K562 (cell line): ENCODE measurements at regions not wholly inside any gene's neighbourhood (a gene's known extent, or its start where the extent isn't known, plus 50 kb on each side); places are given as distances from the start of the nearest gene placed in this dataset.

Source experiments
- ATAC-seq: fragments of 200-7000 bp; cut with Tn5 transposase; 3 replicates; pipeline ENCODE4 v1.9.1; 2020; ENCODE audit warnings: moderate library complexity
- BruUV-seq: library from RNA; stranded (reverse); fragments of 400-500 nt; replicated peaks from 2 replicates; lab custom pipeline; 2021; lab: Mats Ljungman, UMichigan
- CTCF ChIA-PET: fragments of 300-600 bp; formaldehyde crosslinking; extraction: SDS; loops from one replicate; lab custom pipeline; 2021; ENCODE audit warnings: low intra/inter-chr PET ratio; lab: Yijun Ruan, JAX
- POLR2A ChIA-PET: fragments of 300-600, 350-650 bp; sonication (Branson Sonifier 250); formaldehyde crosslinking; extraction: SDS; loops from one replicate; lab custom pipeline; 2021; ENCODE audit warnings: antibody characterized with exemption, inconsistent platforms; lab: Yijun Ruan, JAX
- DNase-seq, 4 experiments: peaks; one replicate each; pipeline versions ENCODE4 v3.0.0 to v3.0.0-alpha.2; 2011 to 2018; ENCODE audit warnings: low spot score in 3 of 4, mixed read lengths in 3 of 4; ENCODE audit errors: extremely low read depth in 1 of 4
- FAIRE-seq: peaks from 2 replicates; lab custom pipeline; 2011; peaks lifted over from hg19 to GRCh38; lab: Jason Lieb, UNC
- H2AFZ ChIP-seq: 2 replicates; pipeline ENCODE4 v1.6.0; 2011; ENCODE audit warnings: low read depth, low read length, control low read depth, inconsistent platforms
- H3K27ac ChIP-seq: fragments of 200-600 bp; 3 replicates; pipeline ENCODE4 v1.8.0; 2011; ENCODE audit warnings: low read depth, mild to moderate bottlenecking, control low read depth, inconsistent platforms, low read length, moderate library complexity, mixed read lengths; ENCODE audit errors: extremely low read depth
- H3K27me3 ChIP-seq, 2 experiments: fragments of 300-600 bp in 1 of 2; 2 replicates in 1 of 2; 3 replicates in 1 of 2; pipeline versions ENCODE4 v1.6.0 to v1.8.0; 2011; ENCODE audit warnings: inconsistent platforms in 2 of 2, low read length in 2 of 2, mild to moderate bottlenecking in 1 of 2, mixed read lengths in 1 of 2, moderate library complexity in 1 of 2; ENCODE audit not compliant: control insufficient read depth in 2 of 2, insufficient read depth in 2 of 2
- H3K36me3 ChIP-seq: fragments of 300-600 bp; 3 replicates; pipeline ENCODE4 v1.8.0; 2011; ENCODE audit warnings: mild to moderate bottlenecking, low read length, inconsistent platforms; ENCODE audit not compliant: control insufficient read depth, insufficient read depth
- H3K4me1 ChIP-seq, 2 experiments: fragments of 200-600 bp in 1 of 2; replicated peaks in 1 of 2; 2 replicates in 1 of 2; 3 replicates in 1 of 2; pipeline versions ENCODE4 v1.5.1 to v1.8.0; 2011; ENCODE audit warnings: inconsistent platforms in 2 of 2, low read length in 2 of 2, mild to moderate bottlenecking in 1 of 2, mixed read lengths in 1 of 2, moderate library complexity in 1 of 2; ENCODE audit not compliant: control insufficient read depth in 2 of 2, insufficient read depth in 2 of 2
- H3K4me2 ChIP-seq: 2 replicates; pipeline ENCODE4 v1.6.1; 2011; ENCODE audit warnings: low read length, control low read depth, inconsistent platforms, mixed read lengths; ENCODE audit not compliant: insufficient read depth
- H3K4me3 ChIP-seq: fragments of 200-600 bp; sonication (generic), shearing (Covaris generic); 2 replicates; pipeline ENCODE4 v1.5.1; 2016; ENCODE audit warnings: control low read depth, inconsistent platforms
- H3K79me2 ChIP-seq: fragments of 200-600 bp; 3 replicates; pipeline ENCODE4 v1.8.0; 2011; ENCODE audit warnings: low read length, inconsistent platforms; ENCODE audit not compliant: control insufficient read depth, insufficient read depth
- H3K9ac ChIP-seq, 2 experiments: 2 replicates each; pipeline versions ENCODE4 v1.6.0 to v1.6.1; 2011; ENCODE audit warnings: low read depth in 2 of 2, low read length in 2 of 2, control low read depth in 1 of 2, inconsistent platforms in 1 of 2, mild to moderate bottlenecking in 1 of 2, mixed read lengths in 1 of 2; ENCODE audit not compliant: insufficient read depth in 1 of 2
- H3K9me1 ChIP-seq: one replicate; pipeline ENCODE4 v1.6.0; 2011; ENCODE audit warnings: inconsistent platforms, mild to moderate bottlenecking, low read length, moderate library complexity; ENCODE audit not compliant: control insufficient read depth, insufficient read depth
- H3K9me3 ChIP-seq: replicated peaks from 2 replicates; pipeline ENCODE4 v1.5.1; 2011; ENCODE audit warnings: low read depth, low read length, inconsistent platforms; ENCODE audit not compliant: control insufficient read depth, insufficient read depth
- H4K20me1 ChIP-seq: replicated peaks from 2 replicates; pipeline ENCODE4 v1.6.1; 2011; ENCODE audit warnings: low read length, inconsistent platforms, mixed read lengths; ENCODE audit not compliant: control insufficient read depth, insufficient read depth
- CHD1 ChIP-seq: fragments of 200-600 bp; sonication (generic); IDR thresholded peaks from one replicate; pipeline ENCODE4 v1.6.1; 2012; ENCODE audit warnings: mild to moderate bottlenecking, moderate library complexity, low read length, inconsistent platforms
- IRF2 ChIP-seq: sonication (generic); formaldehyde crosslinking; IDR thresholded peaks from 2 replicates; pipeline ENCODE4 v1.8.1; 2022; ENCODE audit warnings: mild to moderate bottlenecking, missing genetic modification reagents
- KDM5B ChIP-seq: fragments of 200-600 bp; sonication (generic); IDR thresholded peaks from 2 replicates; pipeline ENCODE4 v1.6.1; 2012; ENCODE audit warnings: low read depth, mild to moderate bottlenecking, moderate library complexity, low read length, control low read depth, inconsistent platforms; ENCODE audit not compliant: insufficient replicate concordance
- KHSRP ChIP-seq: fragments of 450-650 bp; IDR thresholded peaks from 2 replicates; pipeline ENCODE4 v1.6.1; 2017
- KLF16 ChIP-seq: IDR thresholded peaks from 2 replicates; pipeline ENCODE4 v1.6.1; 2016; ENCODE audit warnings: antibody characterized with exemption
- MTA1 ChIP-seq: fragments of 450-650 bp; IDR thresholded peaks from 2 replicates; pipeline ENCODE4 v1.6.1; 2017; ENCODE audit warnings: borderline replicate concordance
- NR2C1 ChIP-seq, 2 experiments: fragments of 450-650 bp; IDR thresholded peaks; 2 replicates each; pipeline ENCODE4 v1.6.1; 2017; ENCODE audit warnings: mild to moderate bottlenecking in 2 of 2, antibody characterized with exemption in 1 of 2, inconsistent platforms in 1 of 2, missing compliant biosample characterization in 1 of 2, missing genetic modification characterization in 1 of 2
- PATZ1 ChIP-seq: fragments of 250-450 bp; sonication (Bioruptor Pico); IDR thresholded peaks from 2 replicates; pipeline ENCODE4 v1.5.0; 2020; ENCODE audit warnings: mild to moderate bottlenecking, borderline replicate concordance
- RFX5 ChIP-seq: IDR thresholded peaks from 2 replicates; pipeline ENCODE4 v1.6.1; 2011; ENCODE audit warnings: low read depth, mild to moderate bottlenecking, improper control_type of control experiment, low read length
- SP2 ChIP-seq: IDR thresholded peaks from 2 replicates; pipeline ENCODE4 v1.6.1; 2011; ENCODE audit warnings: mild to moderate bottlenecking, low read depth, low read length, moderate library complexity; ENCODE audit not compliant: poor library complexity, severe bottlenecking; ENCODE audit errors: extremely low read depth
- ZNF668 ChIP-seq: fragments of 250-450 bp; sonication (Bioruptor Pico); IDR thresholded peaks from 2 replicates; pipeline ENCODE4 v1.8.0; 2022; ENCODE audit warnings: mild to moderate bottlenecking, inconsistent platforms
- ZNF785 ChIP-seq: fragments of 250-450 bp; sonication (Bioruptor Pico); IDR thresholded peaks from 2 replicates; pipeline ENCODE4 v1.4.0; 2020; ENCODE audit warnings: mild to moderate bottlenecking
- in situ Hi-C: fragments of 300-500 bp; cut with MboI; formaldehyde crosslinking; loops from 4 replicates; pipeline ENCODE4 v1.15.0; 2018; ENCODE audit warnings: inconsistent platforms, mixed read lengths
- intact Hi-C: fragments of 100-400 bp; cut with micrococcal nuclease; formaldehyde crosslinking; loops from 2 replicates; pipeline ENCODE4 v1.14.2; 2022
- TF ChIP-seq, protein P1 (sequence below): sonication (generic); formaldehyde crosslinking; IDR thresholded peaks from 2 replicates; pipeline ENCODE4 v1.8.1; 2022; ENCODE audit warnings: missing genetic modification reagents

DNA sequence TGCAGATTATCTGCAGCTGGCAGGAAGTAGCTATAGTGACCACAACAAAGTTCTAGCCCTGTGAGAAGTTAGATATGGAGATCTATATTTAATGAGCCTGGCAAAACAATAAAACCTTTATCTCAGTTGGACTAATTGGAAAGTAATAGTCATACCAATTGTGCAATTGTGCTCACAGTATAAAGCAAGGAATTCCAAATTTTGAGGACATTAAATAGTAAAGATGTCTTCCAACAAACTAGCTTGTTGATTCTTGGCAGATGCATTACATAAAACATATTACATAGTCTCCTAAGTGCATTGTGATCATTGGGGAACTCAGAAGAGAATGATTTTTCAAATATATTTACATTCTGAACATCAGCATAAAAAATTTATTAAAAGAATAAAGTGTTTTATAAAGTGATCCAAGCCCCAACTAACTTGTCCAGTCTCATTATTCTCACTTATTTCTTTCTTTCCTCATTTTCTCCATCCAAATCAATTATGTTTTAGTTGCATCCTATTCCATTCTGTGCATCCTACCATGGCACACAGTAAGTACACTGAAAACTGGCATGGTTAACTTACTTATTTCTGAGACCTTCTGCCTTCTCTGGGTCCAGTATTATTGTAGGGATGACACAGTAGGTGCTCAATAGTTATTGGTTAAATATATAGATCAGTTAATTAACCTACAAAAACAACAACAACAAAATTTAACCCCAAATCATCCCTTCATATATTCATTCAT is 977.2 kb upstream of the NUDT12 start:
- no peak for FAIRE-seq
- Histone ChIP-seq H3K27me3 (no peaks in the 10 kb centered on the region), H3K4me1 (no peaks in the 10 kb centered on the region), H3K4me3 (no peak overlapping the region), H3K27ac (no peak overlapping the region), H3K79me2 (no peaks in the 10 kb centered on the region), H3K9ac (no peak overlapping the region), H3K36me3 (no peaks in the 10 kb centered on the region), H3K9me3 (no peaks in the 10 kb centered on the region; the same call in 1 of the 2 replicates), H3K9me1 (no peaks in the 10 kb centered on the region), H4K20me1 (no peaks in the 10 kb centered on the region), H3K4me2 (no peak overlapping the region), H2AFZ (no peak overlapping the region)
- no TSS peak for BruUV-seq
- ChIA-PET CTCF (no interaction called here), POLR2A (no interaction called here)
- intact Hi-C loops (no loop called here), in situ Hi-C loops (no loop called here)
- no peak for DNase-seq
- ATAC-seq: no peak
- TF ChIP-seq SP2 (no peak), MTA1 (no peak), KHSRP (no peak), KLF16 (no peak), IRF2 (CRISPR knock-in tag) (no peak), ZNF668 (no peak), KDM5B (no peak), NR2C1 (IDR thresholded peaks at IDR 0.05) (no peak), NR2C1 (tag; IDR thresholded peaks at IDR 0.05) (no peak), CHD1 (no peak), PATZ1 (CRISPR knock-in tag) (no peak), RFX5 (no peak), ZNF785 (no peak)
- TF ChIP-seq, protein P1, sequence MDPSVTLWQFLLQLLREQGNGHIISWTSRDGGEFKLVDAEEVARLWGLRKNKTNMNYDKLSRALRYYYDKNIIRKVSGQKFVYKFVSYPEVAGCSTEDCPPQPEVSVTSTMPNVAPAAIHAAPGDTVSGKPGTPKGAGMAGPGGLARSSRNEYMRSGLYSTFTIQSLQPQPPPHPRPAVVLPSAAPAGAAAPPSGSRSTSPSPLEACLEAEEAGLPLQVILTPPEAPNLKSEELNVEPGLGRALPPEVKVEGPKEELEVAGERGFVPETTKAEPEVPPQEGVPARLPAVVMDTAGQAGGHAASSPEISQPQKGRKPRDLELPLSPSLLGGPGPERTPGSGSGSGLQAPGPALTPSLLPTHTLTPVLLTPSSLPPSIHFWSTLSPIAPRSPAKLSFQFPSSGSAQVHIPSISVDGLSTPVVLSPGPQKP: no peak
